Left ventricle myocardium inferior (tissue), 1 donor: ENCODE measurements at regions not wholly inside any gene's neighbourhood (a gene's known extent, or its start where the extent isn't known, plus 50 kb on each side); places are given as distances from the start of the nearest gene placed in this dataset.
"Not testable (repeated sequence)": the region's sequence is repeated elsewhere in the genome, so short reads cannot be mapped to it uniquely, and the experiment has no call there.

Experiments
- DNase-seq: peaks from one replicate; pipeline ENCODE4 v3.0.0-alpha.2; 2020
- H3K27ac ChIP-seq: fragments of 200-600 bp; replicated peaks from 2 replicates; pipeline ENCODE4 v1.8.0; 2021
- H3K27me3 ChIP-seq: fragments of 200-600 bp; 2 replicates; pipeline ENCODE4 v1.8.0; 2021; ENCODE audit warnings: low read depth
- H3K36me3 ChIP-seq: fragments of 200-600 bp; 2 replicates; pipeline ENCODE4 v1.8.0; 2021
- H3K4me1 ChIP-seq: fragments of 200-600 bp; 2 replicates; pipeline ENCODE4 v1.8.0; 2021
- H3K4me3 ChIP-seq: fragments of 200-600 bp; 2 replicates; pipeline ENCODE4 v1.8.0; 2021; ENCODE audit warnings: mild to moderate bottlenecking, moderate library complexity
- H3K9me3 ChIP-seq: fragments of 200-600 bp; replicated peaks from 2 replicates; pipeline ENCODE4 v1.8.0; 2021
- intact Hi-C: fragments of 100-400 bp; cut with micrococcal nuclease; formaldehyde crosslinking; loops from one replicate; pipeline ENCODE4 v1.11.0; 2022
- TF ChIP-seq, protein P1 (sequence below): fragments of 200-600 bp; IDR thresholded peaks from 2 replicates; pipeline ENCODE4 v1.8.0; 2021; ENCODE audit warnings: antibody characterized with exemption, mild to moderate bottlenecking, borderline replicate concordance
- donor health status: DM: no; HTN: yes; CAD: no; lungs with severe emphysema.

DNA sequence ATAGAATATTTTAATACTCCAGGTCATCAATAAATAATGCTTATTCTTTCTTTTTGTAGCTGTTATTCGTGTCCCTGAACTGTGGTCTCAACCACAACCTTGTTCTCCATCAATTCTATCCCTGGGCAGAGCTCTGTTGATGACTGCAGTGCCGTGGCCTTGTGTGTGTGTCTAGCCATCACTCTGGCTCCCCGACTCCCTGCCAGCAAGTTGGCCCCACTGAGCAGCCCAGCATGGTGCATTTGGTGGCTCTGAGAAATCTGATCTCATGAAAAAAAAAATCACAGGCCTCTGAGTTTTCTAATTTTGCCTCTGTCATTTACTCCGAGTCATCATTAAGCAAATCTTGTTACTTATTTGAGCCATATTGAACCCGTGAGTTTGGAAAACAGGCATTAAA is 164.7 kb downstream of the GOLGA6L6 start:
- TF ChIP-seq, protein P1, sequence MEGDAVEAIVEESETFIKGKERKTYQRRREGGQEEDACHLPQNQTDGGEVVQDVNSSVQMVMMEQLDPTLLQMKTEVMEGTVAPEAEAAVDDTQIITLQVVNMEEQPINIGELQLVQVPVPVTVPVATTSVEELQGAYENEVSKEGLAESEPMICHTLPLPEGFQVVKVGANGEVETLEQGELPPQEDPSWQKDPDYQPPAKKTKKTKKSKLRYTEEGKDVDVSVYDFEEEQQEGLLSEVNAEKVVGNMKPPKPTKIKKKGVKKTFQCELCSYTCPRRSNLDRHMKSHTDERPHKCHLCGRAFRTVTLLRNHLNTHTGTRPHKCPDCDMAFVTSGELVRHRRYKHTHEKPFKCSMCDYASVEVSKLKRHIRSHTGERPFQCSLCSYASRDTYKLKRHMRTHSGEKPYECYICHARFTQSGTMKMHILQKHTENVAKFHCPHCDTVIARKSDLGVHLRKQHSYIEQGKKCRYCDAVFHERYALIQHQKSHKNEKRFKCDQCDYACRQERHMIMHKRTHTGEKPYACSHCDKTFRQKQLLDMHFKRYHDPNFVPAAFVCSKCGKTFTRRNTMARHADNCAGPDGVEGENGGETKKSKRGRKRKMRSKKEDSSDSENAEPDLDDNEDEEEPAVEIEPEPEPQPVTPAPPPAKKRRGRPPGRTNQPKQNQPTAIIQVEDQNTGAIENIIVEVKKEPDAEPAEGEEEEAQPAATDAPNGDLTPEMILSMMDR = no peak
- intact Hi-C loops = no loop called here
- Histone ChIP-seq H3K27ac (no peak overlapping the region), H3K4me3 (no peak overlapping the region), H3K36me3 (no peaks in the 10 kb centered on the region), H3K27me3 (peaks cover 5% of the 10 kb centered on the region), H3K4me1 (no peaks in the 10 kb centered on the region), H3K9me3 (peaks cover 8% of the 10 kb centered on the region)
- DNase-seq = no peak

DNA sequence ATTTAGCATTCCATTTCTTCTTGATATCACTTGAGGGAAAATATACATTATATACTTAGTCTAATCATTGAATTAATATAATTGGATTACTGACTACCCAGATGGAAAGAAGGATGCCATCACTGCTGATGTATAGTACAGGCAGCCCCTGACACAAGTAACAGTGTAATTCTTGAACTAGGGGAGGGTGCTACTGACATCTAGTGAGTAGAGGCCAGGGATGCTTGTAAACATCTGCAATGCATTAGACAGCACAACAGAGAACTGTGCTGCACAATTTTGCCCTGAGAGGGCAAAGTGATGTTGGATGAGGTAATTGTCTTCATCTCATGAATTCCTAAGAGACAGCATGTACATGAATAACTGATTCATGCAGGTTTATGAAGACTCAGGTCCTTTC is 169.2 kb downstream of the GOLGA6L6 start:
- DNase-seq, H3K9me3 ChIP-seq, H3K4me1 ChIP-seq, H3K27ac ChIP-seq, H3K4me3 ChIP-seq, intact Hi-C loops, H3K27me3 ChIP-seq, H3K36me3 ChIP-seq: not testable (repeated sequence)

DNA sequence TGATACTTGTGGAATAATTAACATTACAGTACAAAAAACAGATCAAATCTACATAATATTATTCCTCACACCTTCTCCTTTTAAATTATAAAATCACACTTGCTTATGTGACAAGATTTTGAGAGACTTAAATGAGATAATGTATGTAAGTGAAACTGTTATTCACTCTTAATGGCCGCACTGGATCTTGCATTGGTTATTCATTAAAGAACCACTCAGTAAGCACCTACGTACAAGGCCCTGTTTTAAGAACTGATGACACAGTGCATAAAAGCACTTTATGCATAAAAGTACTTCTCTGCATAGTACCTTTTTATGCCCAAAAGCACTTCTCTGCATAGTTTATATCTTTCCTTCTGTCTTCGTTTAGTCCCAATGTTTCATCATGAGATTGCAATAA is 172.1 kb downstream of the GOLGA6L6 start:
- TF ChIP-seq, protein P1 = no peak
- no peak for DNase-seq
- Histone ChIP-seq H3K4me3 (no peak overlapping the region), H3K36me3 (no peaks in the 10 kb centered on the region), H3K27ac (no peak overlapping the region), H3K27me3 (peaks cover 5% of the 10 kb centered on the region), H3K9me3 (no peaks in the 10 kb centered on the region), H3K4me1 (no peaks in the 10 kb centered on the region)
- intact Hi-C loops = no loop called here

DNA sequence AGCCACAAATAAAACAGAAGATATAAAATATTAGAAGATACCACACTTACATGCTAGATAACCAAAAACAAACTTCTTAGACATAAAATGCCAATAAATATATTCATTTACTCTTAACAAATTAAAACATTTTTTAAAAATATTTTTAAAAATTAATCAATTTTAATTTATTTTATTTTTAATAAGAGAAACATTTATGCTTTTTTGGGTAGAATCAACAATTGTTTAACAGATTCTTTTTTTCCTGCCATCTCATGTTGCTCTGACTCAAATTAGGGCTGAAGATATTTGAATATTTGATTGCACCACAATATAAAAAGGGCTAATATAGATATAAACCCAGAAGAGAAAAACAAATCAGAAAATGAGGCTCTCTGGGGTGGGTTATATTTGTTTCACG is 172.6 kb downstream of the GOLGA6L6 start:
- intact Hi-C loops = no loop called here
- Histone ChIP-seq H3K4me1 (no peaks in the 10 kb centered on the region), H3K4me3 (no peak overlapping the region), H3K9me3 (no peaks in the 10 kb centered on the region), H3K27me3 (peaks cover 5% of the 10 kb centered on the region), H3K27ac (no peak overlapping the region), H3K36me3 (no peaks in the 10 kb centered on the region)
- DNase-seq = no peak
- TF ChIP-seq, protein P1 = no peak

DNA sequence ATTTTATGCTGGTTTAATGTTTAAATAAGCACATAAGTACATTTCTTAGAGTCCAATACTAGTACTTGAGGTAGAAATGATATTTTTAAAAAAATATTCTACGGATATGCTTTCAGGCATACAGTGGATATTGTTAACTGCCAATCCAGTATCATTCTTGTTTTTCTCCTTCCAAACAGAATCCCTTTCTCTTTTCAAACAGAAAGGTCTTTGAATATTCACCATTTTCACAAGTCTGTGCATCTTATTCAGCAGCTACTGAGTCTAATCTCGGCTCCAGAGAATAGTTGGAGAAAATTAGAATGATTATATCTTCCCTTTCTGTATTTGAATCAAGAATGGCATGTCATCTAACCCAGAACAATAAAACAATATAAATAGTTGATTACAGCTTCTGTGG is 174.5 kb downstream of the GOLGA6L6 start:
- DNase-seq = no peak
- TF ChIP-seq, protein P1 = no peak
- intact Hi-C loops = no loop called here
- Histone ChIP-seq H3K27me3 (no peaks in the 10 kb centered on the region), H3K4me1 (no peaks in the 10 kb centered on the region), H3K4me3 (no peak overlapping the region), H3K36me3 (no peaks in the 10 kb centered on the region), H3K9me3 (no peaks in the 10 kb centered on the region), H3K27ac (no peak overlapping the region)

DNA sequence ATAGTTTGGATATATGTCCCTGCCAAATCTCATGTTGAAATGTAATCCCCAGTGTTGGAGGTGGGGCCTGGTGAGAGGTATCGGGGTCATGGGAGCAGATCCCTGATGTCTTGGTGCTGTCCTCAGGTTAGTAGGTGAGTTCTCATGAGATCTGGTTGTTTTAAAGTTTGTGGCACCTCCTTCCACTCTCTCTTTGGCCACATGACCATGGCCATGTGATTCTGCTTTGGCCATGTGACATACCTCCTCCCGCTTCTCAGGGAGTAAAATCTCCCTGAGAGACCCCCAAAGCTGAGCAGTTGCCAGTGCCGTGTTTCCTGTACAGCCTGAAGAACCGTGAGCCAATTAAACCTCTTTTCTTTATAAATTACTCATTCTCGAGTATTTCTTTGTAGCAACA is 178.0 kb downstream of the GOLGA6L6 start:
- H3K27ac ChIP-seq, intact Hi-C loops, H3K4me1 ChIP-seq, H3K36me3 ChIP-seq, H3K4me3 ChIP-seq, DNase-seq, H3K9me3 ChIP-seq: not testable (repeated sequence)
- H3K27me3 ChIP-seq = peaks cover 15% of the 10 kb centered on the region

DNA sequence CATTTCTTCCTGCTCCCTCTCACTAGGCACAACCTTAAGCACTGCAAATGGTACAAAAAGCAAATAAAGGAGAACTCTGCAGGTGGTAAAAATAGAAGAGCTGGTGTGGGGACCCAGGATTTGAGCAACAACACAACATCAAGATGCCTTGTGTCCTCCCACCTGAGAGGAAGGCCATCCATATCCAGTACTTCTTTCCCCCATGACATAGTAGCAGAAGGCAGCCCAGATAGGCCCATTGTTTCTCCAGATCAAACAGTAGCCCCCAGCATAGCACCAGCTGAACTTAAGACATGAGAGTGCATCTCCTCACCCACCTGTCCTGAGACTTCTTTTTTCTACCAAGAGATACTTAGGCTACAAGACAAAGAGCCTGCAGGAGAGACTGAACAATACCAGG is 180.5 kb downstream of the GOLGA6L6 start:
- DNase-seq = no peak
- Histone ChIP-seq H3K27me3 (peaks cover 38% of the 10 kb centered on the region), H3K36me3 (no peaks in the 10 kb centered on the region), H3K27ac (no peak overlapping the region), H3K4me1 (peaks cover 3% of the 10 kb centered on the region), H3K4me3 (no peak overlapping the region), H3K9me3 (no peaks in the 10 kb centered on the region)
- intact Hi-C loops = no loop called here
- TF ChIP-seq, protein P1 = no peak
